Testis (tissue), 2 donors: ENCODE measurements at regions not wholly inside any gene's neighbourhood (a gene's known extent, or its start where the extent isn't known, plus 50 kb on each side); places are given as distances from the start of the nearest gene placed in this dataset.

Experiments used
- CTCF ChIP-seq, 3 experiments: fragments of 450-650 bp in 2 of 3; fragments of 200-600 bp in 1 of 3; sonication (generic) in 1 of 3; IDR thresholded peaks; one replicate each; pipeline ENCODE4 v1.5.1; 2016 to 2019; ENCODE audit warnings: antibody characterized with exemption in 3 of 3, mild to moderate bottlenecking in 2 of 3, moderate library complexity in 1 of 3
- POLR2A ChIP-seq: fragments of 450-650 bp; IDR thresholded peaks from one replicate; pipeline ENCODE4 v1.6.1; 2017; ENCODE audit warnings: antibody characterized with exemption, mild to moderate bottlenecking, moderate library complexity

- TF ChIP-seq CTCF (IDR thresholded peaks at IDR 0.05) (no peak), POLR2A (no peak)
Measured at GRCh38 chr10:53543410-53543809, 770.8 kb upstream of the MBL2 start.
